ENCODE measurements at regions not wholly inside any gene's neighbourhood (a gene's known extent, or its start where the extent isn't known, plus 50 kb on each side); places are given as distances from the start of the nearest gene placed in this dataset.

DNA sequence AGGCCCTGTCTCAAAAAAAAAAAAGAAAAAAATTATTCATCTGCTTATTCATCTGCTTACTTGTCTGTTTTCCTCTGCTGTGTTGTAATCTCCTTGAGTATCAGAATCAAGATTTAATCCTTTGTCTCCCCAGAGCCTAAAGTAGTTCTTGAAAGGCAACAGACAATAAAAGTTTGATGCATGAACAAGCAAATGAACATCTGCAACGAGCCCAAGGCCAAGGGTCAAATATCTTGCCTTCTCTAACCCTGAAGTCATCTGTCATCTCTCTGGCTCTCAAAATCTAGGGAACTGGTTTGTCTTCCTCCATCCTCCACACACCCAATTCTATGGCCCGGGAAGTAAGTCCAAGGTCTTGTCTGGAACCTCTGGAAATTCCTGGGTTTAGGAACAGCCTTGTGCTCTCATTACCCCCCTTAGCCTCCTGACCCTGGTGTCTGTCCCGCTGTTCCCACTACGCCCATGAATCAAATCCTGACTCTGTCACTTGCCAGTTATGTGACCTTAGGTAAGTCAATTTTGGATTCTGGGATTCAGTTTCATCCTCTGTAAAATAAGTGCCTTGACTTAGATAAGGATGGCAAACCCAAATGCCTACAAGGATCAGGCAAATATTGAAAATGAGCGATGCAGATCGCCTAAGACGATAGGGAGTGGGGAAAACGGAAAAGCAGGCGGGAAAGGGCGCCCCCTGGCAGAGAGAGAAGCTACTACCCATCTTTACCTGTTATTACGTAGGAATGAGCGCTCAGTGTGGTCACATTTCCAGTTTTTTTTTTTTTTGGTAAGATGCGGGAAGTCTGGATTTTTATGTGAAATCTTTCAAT, 102.7 kb upstream of the DHX15 start:
- no peak overlapping the region for H3K27ac ChIP-seq (ENCODE audit: control insufficient read depth, insufficient read depth, low read length)
- no peak overlapping the region for H2AFZ ChIP-seq (ENCODE audit: control insufficient read depth, low read length)
- no peak overlapping the region for H3K4me3 ChIP-seq (ENCODE audit: control insufficient read depth in 2 of 3, extremely low read depth in 1 of 3, insufficient read depth in 2 of 3, low read depth in 1 of 3, low read length in 3 of 3)
- DNase-seq (ENCODE audit: low read depth, low spot score) (no peak), FAIRE-seq (no peak)
- no peaks in the 10 kb centered on the region for H3K9me3 ChIP-seq (ENCODE audit: control insufficient read depth, low read depth, low read length)
- H3K36me3 ChIP-seq (ENCODE audit: control insufficient read depth in 2 of 2, extremely low read depth in 1 of 2, insufficient read depth in 2 of 2, low read length in 2 of 2): no peaks in the 10 kb centered on the region
- H3K27me3 ChIP-seq (ENCODE audit: control insufficient read depth, extremely low read depth, insufficient read depth, low read length): peaks cover 2% of the 10 kb centered on the region
- dilution Hi-C loops (cut with MboI; ENCODE audit: extremely low pct_ligation_motif_present, low sequenced_read_pairs): no loop called here
- no peak overlapping the region for H3K9ac ChIP-seq (ENCODE audit: control insufficient read depth, extremely low read depth, insufficient read depth, low read length)
- no peaks in the 10 kb centered on the region for H3K79me2 ChIP-seq (ENCODE audit: control insufficient read depth, insufficient read depth, low read length)
- no peaks in the 10 kb centered on the region for H3K9me1 ChIP-seq (ENCODE audit: control insufficient read depth, extremely low read depth, insufficient read depth, low read length)
- H3K4me2 ChIP-seq (ENCODE audit: control insufficient read depth, extremely low read depth, insufficient read depth, low read depth, low read length): no peak overlapping the region
- no peaks in the 10 kb centered on the region for H4K20me1 ChIP-seq (ENCODE audit: control insufficient read depth, extremely low read depth, insufficient read depth, low read length)
- TF ChIP-seq, protein P1, sequence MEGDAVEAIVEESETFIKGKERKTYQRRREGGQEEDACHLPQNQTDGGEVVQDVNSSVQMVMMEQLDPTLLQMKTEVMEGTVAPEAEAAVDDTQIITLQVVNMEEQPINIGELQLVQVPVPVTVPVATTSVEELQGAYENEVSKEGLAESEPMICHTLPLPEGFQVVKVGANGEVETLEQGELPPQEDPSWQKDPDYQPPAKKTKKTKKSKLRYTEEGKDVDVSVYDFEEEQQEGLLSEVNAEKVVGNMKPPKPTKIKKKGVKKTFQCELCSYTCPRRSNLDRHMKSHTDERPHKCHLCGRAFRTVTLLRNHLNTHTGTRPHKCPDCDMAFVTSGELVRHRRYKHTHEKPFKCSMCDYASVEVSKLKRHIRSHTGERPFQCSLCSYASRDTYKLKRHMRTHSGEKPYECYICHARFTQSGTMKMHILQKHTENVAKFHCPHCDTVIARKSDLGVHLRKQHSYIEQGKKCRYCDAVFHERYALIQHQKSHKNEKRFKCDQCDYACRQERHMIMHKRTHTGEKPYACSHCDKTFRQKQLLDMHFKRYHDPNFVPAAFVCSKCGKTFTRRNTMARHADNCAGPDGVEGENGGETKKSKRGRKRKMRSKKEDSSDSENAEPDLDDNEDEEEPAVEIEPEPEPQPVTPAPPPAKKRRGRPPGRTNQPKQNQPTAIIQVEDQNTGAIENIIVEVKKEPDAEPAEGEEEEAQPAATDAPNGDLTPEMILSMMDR (optimal IDR thresholded peaks at IDR 0.05 in 1 of 3, IDR thresholded peaks at IDR 0.05 in 1 of 3, conservative IDR thresholded peaks at IDR 0.05 in 1 of 3; ENCODE audit: extremely low read depth in 1 of 3, insufficient read depth in 2 of 3, low read length in 3 of 3): peak; percentile 22 to 49 (median 41)
- TF ChIP-seq EZH2 (IDR thresholded peaks at IDR 0.05; ENCODE audit: low read length): no peak
- no peaks in the 10 kb centered on the region for H3K4me1 ChIP-seq (ENCODE audit: control insufficient read depth, extremely low read depth, insufficient read depth, low read length)

DNA sequence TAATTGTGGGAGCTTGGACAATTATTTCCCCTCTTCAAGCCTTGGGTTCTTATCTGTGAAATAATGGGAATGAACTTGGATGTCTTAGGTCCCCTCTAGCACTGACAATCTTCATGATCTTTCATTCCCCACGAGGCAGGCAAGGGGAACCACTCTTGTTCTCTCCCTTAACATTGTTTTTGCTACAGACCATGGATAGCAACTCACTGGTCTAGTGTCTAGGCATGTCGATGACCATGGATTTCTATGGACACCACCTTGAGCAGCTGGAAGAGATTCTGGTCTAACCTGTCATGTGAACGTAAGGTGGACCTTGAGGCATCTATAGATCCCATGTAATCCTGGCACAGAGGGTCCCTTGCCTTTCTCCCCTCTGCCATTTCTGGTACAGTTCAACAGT, 104.1 kb upstream of the DHX15 start:
- no peak overlapping the region for H3K4me2 ChIP-seq (ENCODE audit: control insufficient read depth, extremely low read depth, insufficient read depth, low read depth, low read length)
- DNase-seq (ENCODE audit: low read depth, low spot score): no peak
- H3K36me3 ChIP-seq (ENCODE audit: control insufficient read depth in 2 of 2, extremely low read depth in 1 of 2, insufficient read depth in 2 of 2, low read length in 2 of 2): no peaks in the 10 kb centered on the region
- TF ChIP-seq EZH2 (IDR thresholded peaks at IDR 0.05; ENCODE audit: low read length): no peak
- TF ChIP-seq, protein P1 (optimal IDR thresholded peaks at IDR 0.05 in 1 of 3, IDR thresholded peaks at IDR 0.05 in 1 of 3, conservative IDR thresholded peaks at IDR 0.05 in 1 of 3; ENCODE audit: extremely low read depth in 1 of 3, insufficient read depth in 2 of 3, low read length in 3 of 3): no peak
- dilution Hi-C loops (cut with MboI; ENCODE audit: extremely low pct_ligation_motif_present, low sequenced_read_pairs): no loop called here
- H3K4me1 ChIP-seq (ENCODE audit: control insufficient read depth, extremely low read depth, insufficient read depth, low read length): no peaks in the 10 kb centered on the region
- no peaks in the 10 kb centered on the region for H4K20me1 ChIP-seq (ENCODE audit: control insufficient read depth, extremely low read depth, insufficient read depth, low read length)
- FAIRE-seq: no peak
- H3K9me1 ChIP-seq (ENCODE audit: control insufficient read depth, extremely low read depth, insufficient read depth, low read length): no peaks in the 10 kb centered on the region
- H3K9ac ChIP-seq (ENCODE audit: control insufficient read depth, extremely low read depth, insufficient read depth, low read length): no peak overlapping the region
- no peak overlapping the region for H3K27ac ChIP-seq (ENCODE audit: control insufficient read depth, insufficient read depth, low read length)
- H2AFZ ChIP-seq (ENCODE audit: control insufficient read depth, low read length): no peak overlapping the region
- no peaks in the 10 kb centered on the region for H3K79me2 ChIP-seq (ENCODE audit: control insufficient read depth, insufficient read depth, low read length)
- H3K9me3 ChIP-seq (ENCODE audit: control insufficient read depth, low read depth, low read length): no peaks in the 10 kb centered on the region
- no peak overlapping the region for H3K4me3 ChIP-seq (ENCODE audit: control insufficient read depth in 2 of 3, extremely low read depth in 1 of 3, insufficient read depth in 2 of 3, low read depth in 1 of 3, low read length in 3 of 3)
- peaks cover 2% of the 10 kb centered on the region for H3K27me3 ChIP-seq (ENCODE audit: control insufficient read depth, extremely low read depth, insufficient read depth, low read length)

All from keratinocyte (primary cell).